Prostate gland (tissue), 2 donors: ENCODE measurements at regions not wholly inside any gene's neighbourhood (a gene's known extent, or its start where the extent isn't known, plus 50 kb on each side); places are given as distances from the start of the nearest gene placed in this dataset.
"Not testable (repeated sequence)": the region's sequence is repeated elsewhere in the genome, so short reads cannot be mapped to it uniquely, and the experiment has no call there.

ENCODE experiments used
- DNase-seq: peaks from one replicate; pipeline ENCODE4 v3.0.0-alpha.2; 2019; ENCODE audit warnings: low spot score
- H3K27ac ChIP-seq, 2 donors: fragments of 200-600 bp; sonication (generic); 2 replicates each; pipeline ENCODE4 v1.5.1; 2017 to 2019
- H3K27me3 ChIP-seq: fragments of 200-600 bp; sonication (generic); replicated peaks from 2 replicates; pipeline ENCODE4 v1.5.1; 2019; ENCODE audit not compliant: insufficient read depth
- H3K36me3 ChIP-seq, 2 donors: fragments of 200-600 bp; sonication (generic); 1 replicate in 1 of 2; 2 replicates in 1 of 2; pipeline versions ENCODE4 v1.5.1 to v1.8.1; 2017 to 2019
- H3K4me1 ChIP-seq: fragments of 200-600 bp; sonication (generic); replicated peaks from 2 replicates; pipeline ENCODE4 v1.5.1; 2019
- H3K4me3 ChIP-seq, 2 donors: fragments of 200-600 bp; sonication (generic); 2 replicates each; pipeline ENCODE4 v1.5.1; 2017 to 2019
- H3K9me3 ChIP-seq: fragments of 200-600 bp; sonication (generic); 2 replicates; pipeline ENCODE4 v1.5.1; 2017
- POLR2A ChIP-seq: fragments of 450-650 bp; IDR thresholded peaks from one replicate; pipeline ENCODE4 v1.6.1; 2016; ENCODE audit warnings: antibody characterized with exemption, mild to moderate bottlenecking
- POLR2AphosphoS5 ChIP-seq: sonication (generic); formaldehyde crosslinking; IDR thresholded peaks from one replicate; pipeline ENCODE4 v1.6.1; 2017; ENCODE audit warnings: antibody characterized with exemption
- WGBS: methylation state at CpG from one replicate; pipeline ENCODE4 v1.1.5; 2018; 5-methylcytosine and 5-hydroxymethylcytosine counted together
- intact Hi-C: fragments of 100-400 bp; cut with DNase I; formaldehyde crosslinking; loops from one replicate; pipeline ENCODE4 v1.14.2; 2022
- TF ChIP-seq, protein P1 (sequence below), 4 experiments: fragments of 200-600 bp in 2 of 4; fragments of 450-650 bp in 2 of 4; sonication (generic) in 2 of 4; IDR thresholded peaks; 1 replicate in 3 of 4; 2 replicates in 1 of 4; pipeline ENCODE4 v1.5.1; 2016 to 2019; ENCODE audit warnings: antibody characterized with exemption in 4 of 4, mild to moderate bottlenecking in 2 of 4, moderate library complexity in 2 of 4

DNA sequence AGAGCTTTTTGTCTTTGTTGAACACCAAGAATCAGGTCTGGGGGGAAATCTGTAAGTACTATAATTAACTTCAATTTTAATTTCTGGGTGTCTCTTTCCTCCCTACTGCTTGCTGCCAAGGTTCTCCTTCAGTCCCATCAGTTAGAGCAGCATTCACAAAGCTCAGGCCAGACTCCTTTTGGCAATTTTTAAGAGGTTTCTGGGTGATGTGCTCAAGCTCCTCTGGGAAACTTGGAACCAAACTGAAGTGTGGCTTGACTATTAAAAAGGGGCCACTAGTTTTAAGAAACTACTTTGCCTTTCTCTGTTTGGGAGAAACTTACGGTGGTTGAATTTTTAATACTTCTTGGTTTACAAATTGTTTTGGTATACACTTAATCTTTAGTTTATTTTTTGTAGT, 227.7 kb upstream of the SOX2 start:
- 88% methylated on average over 1 of the region's 1 CpG for WGBS
- TF ChIP-seq POLR2A (no peak), POLR2AphosphoS5 (no peak)
- TF ChIP-seq, protein P1, sequence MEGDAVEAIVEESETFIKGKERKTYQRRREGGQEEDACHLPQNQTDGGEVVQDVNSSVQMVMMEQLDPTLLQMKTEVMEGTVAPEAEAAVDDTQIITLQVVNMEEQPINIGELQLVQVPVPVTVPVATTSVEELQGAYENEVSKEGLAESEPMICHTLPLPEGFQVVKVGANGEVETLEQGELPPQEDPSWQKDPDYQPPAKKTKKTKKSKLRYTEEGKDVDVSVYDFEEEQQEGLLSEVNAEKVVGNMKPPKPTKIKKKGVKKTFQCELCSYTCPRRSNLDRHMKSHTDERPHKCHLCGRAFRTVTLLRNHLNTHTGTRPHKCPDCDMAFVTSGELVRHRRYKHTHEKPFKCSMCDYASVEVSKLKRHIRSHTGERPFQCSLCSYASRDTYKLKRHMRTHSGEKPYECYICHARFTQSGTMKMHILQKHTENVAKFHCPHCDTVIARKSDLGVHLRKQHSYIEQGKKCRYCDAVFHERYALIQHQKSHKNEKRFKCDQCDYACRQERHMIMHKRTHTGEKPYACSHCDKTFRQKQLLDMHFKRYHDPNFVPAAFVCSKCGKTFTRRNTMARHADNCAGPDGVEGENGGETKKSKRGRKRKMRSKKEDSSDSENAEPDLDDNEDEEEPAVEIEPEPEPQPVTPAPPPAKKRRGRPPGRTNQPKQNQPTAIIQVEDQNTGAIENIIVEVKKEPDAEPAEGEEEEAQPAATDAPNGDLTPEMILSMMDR (IDR thresholded peaks at IDR 0.05) = no peak

DNA sequence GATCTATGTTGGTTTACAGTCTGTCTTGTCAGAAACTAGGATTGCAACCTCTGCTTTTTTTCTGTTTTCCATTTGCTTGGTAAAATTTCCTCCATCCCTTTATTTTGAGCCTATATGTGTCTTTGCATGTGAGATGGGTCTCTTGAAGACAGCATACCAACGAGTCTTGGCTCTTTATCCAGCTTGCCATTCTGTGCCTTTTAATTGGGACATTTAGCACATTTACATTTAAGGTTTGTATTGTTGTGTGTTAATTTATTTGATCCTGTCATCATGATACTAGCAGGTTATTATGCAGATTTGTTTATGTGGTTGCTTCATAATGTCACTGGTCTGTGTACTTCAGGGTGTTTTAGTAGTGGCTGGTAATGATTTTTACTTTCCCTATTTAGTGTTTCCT, 236.6 kb upstream of the SOX2 start:
- H3K4me3 ChIP-seq, intact Hi-C loops, H3K4me1 ChIP-seq, H3K27ac ChIP-seq, H3K27me3 ChIP-seq, DNase-seq, H3K36me3 ChIP-seq, H3K9me3 ChIP-seq: not testable (repeated sequence)
- 80% methylated on average over 1 of the region's 1 CpG for WGBS

More for the DNA sequence above, 227.7 kb upstream of the SOX2 start:
- Histone ChIP-seq H3K27me3 (no peaks in the 10 kb centered on the region), H3K9me3 (no peaks in the 10 kb centered on the region), H3K4me3 (no peak overlapping the region), H3K36me3 (no peaks in the 10 kb centered on the region), H3K4me1 (no peaks in the 10 kb centered on the region), H3K27ac (no peak overlapping the region)
- no peak for DNase-seq
- intact Hi-C loops = no loop called here

DNA sequence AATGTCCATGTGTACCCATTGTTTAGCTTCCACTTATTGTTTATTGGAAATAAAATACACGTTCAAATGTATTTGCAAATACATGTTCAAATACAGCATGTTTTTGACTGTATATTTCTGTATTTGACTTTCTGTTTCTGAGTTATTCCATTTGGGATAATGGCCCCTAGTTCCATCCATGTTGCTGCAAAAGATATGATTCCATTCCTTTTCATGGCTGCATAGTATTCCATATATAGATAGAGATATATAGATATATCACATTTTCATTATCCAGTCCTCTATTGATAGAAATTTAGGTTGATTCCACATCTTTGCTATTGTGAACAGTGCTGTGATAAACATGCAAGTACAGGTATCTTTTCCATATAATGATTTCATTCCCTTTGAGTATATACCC, 241.4 kb upstream of the SOX2 start:
- no peaks in the 10 kb centered on the region for H3K4me1 ChIP-seq
- 84% methylated on average over 1 of the region's 1 CpG for WGBS

DNA sequence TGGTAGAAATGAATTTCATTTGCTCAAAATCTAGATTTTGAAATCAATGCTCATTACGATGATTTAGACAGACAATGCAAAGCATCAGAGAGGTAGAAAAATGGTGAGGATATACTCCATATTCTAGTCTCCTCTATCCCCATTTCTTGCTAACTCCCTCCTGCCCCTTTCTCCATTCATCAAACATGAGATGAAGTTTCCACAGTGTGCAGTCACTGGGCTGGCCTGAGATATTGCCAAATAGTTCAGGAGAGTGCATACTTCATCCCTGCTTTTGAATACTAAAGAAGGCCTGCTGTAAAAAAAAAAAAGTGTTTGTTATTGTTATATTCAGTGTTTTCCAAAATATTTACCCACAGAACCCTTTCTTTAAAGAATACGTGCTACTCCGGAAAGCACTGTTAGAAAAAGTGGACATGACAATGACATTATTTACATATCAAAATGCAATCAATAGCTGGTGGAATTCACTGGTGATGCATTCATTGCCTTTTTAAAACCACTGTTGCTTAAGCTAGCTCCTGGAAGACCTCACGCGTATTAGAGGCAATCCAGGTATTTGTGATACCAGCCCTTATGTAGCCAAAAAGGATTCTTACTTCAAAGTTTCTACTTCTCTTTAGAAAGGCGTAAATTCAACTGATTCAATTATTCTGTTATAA, 247.6 kb upstream of the SOX2 start:
- intact Hi-C loops = no loop called here
- Histone ChIP-seq H3K9me3 (no peaks in the 10 kb centered on the region), H3K4me1 (no peaks in the 10 kb centered on the region), H3K4me3 (no peak overlapping the region), H3K27me3 (no peaks in the 10 kb centered on the region), H3K36me3 (no peaks in the 10 kb centered on the region), H3K27ac (no peak overlapping the region)
- no peak for DNase-seq
- WGBS = 77% methylated on average over 6 of the region's 6 CpGs
- TF ChIP-seq POLR2A (no peak), POLR2AphosphoS5 (no peak)
- TF ChIP-seq, protein P1 (IDR thresholded peaks at IDR 0.05) = no peak

More for the DNA sequence above, 241.4 kb upstream of the SOX2 start:
- Histone ChIP-seq H3K27ac (no peak overlapping the region), H3K27me3 (no peaks in the 10 kb centered on the region), H3K4me3 (no peak overlapping the region), H3K36me3 (no peaks in the 10 kb centered on the region), H3K9me3 (no peaks in the 10 kb centered on the region)
- intact Hi-C loops = no loop called here
- no peak for TF ChIP-seq POLR2AphosphoS5
- TF ChIP-seq POLR2A = no peak
- TF ChIP-seq, protein P1 (IDR thresholded peaks at IDR 0.05) = no peak
- no peak for DNase-seq

DNA sequence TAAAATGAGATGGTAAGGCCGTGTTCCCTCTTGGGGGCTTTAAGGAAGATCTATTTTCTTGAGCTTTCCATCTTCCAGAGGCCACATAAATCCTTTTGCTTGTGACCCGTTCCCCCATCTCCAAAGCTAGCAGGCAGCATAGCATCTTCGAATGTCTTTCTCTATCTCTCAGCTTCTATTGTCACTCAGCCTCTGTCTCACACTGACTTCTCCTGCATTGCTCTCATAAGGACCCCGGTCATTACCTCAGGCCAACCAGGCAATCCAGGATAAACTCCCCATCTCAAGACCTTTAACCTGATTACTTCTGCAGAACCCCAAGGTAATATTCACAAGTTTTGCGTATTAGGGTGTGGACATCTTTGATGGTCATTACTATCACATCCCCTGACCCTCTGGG, 250.3 kb upstream of the SOX2 start:
- intact Hi-C loops = no loop called here
- Histone ChIP-seq H3K4me1 (no peaks in the 10 kb centered on the region), H3K27me3 (no peaks in the 10 kb centered on the region), H3K9me3 (no peaks in the 10 kb centered on the region), H3K4me3 (no peak overlapping the region), H3K27ac (no peak overlapping the region), H3K36me3 (no peaks in the 10 kb centered on the region)
- TF ChIP-seq POLR2A (no peak), POLR2AphosphoS5 (no peak)
- TF ChIP-seq, protein P1 (IDR thresholded peaks at IDR 0.05) = no peak
- 85% methylated on average over 5 of the region's 5 CpGs for WGBS
- no peak for DNase-seq
